Neuronal stem cell (in vitro differentiated cells): ENCODE measurements at regions not wholly inside any gene's neighbourhood (a gene's known extent, or its start where the extent isn't known, plus 50 kb on each side); places are given as distances from the start of the nearest gene placed in this dataset.

Source experiments
- DNase-seq: peaks from one replicate; pipeline ENCODE4 v3.0.0-alpha.2; 2013; ENCODE audit warnings: low spot score
- H2AFZ ChIP-seq: one replicate; pipeline ENCODE4 v1.6.1; 2013; ENCODE audit warnings: mild to moderate bottlenecking, low read length, inconsistent platforms
- H2AK5ac ChIP-seq: 2 replicates; pipeline ENCODE4 v1.6.1; 2013; ENCODE audit warnings: low read depth, mild to moderate bottlenecking, inconsistent platforms, low read length, moderate library complexity, mixed read lengths
- H2BK120ac ChIP-seq: 2 replicates; pipeline ENCODE4 v1.6.1; 2013; ENCODE audit warnings: low read depth, mild to moderate bottlenecking, inconsistent platforms, low read length, moderate library complexity, mixed read lengths
- H2BK12ac ChIP-seq: one replicate; pipeline ENCODE4 v1.6.1; 2013; ENCODE audit warnings: low read length, inconsistent platforms
- H2BK15ac ChIP-seq: 2 replicates; pipeline ENCODE4 v1.6.1; 2013; ENCODE audit warnings: mild to moderate bottlenecking, low read length, inconsistent platforms, mixed read lengths
- H2BK5ac ChIP-seq: one replicate; pipeline ENCODE4 v1.6.1; 2013; ENCODE audit warnings: inconsistent platforms, mild to moderate bottlenecking, low read length, moderate library complexity
- H3K14ac ChIP-seq: one replicate; pipeline ENCODE4 v1.6.1; 2013; ENCODE audit warnings: low read length, inconsistent platforms
- H3K18ac ChIP-seq: 2 replicates; pipeline ENCODE4 v1.6.1; 2013; ENCODE audit warnings: low read length, inconsistent platforms
- H3K23ac ChIP-seq: 2 replicates; pipeline ENCODE4 v1.6.1; 2013; ENCODE audit warnings: low read depth, mild to moderate bottlenecking, mixed read lengths, low read length, inconsistent platforms; ENCODE audit not compliant: poor library complexity
- H3K27ac ChIP-seq: replicated peaks from 3 replicates; pipeline ENCODE4 v1.5.1; 2013; ENCODE audit warnings: low read length, inconsistent platforms
- H3K27me3 ChIP-seq, 3 experiments: 2 replicates each; pipeline ENCODE4 v1.6.1; 2013; ENCODE audit warnings: low read length in 3 of 3, mild to moderate bottlenecking in 2 of 3, inconsistent platforms in 1 of 3, low read depth in 1 of 3, mixed read lengths in 1 of 3, moderate library complexity in 1 of 3; ENCODE audit not compliant: control insufficient read depth in 3 of 3, insufficient read depth in 3 of 3
- H3K36me3 ChIP-seq, 2 donors: replicated peaks in 1 of 2; 2 replicates each; pipeline ENCODE4 v1.6.1; 2013; ENCODE audit warnings: low read length in 2 of 2; ENCODE audit not compliant: control insufficient read depth in 2 of 2, insufficient read depth in 2 of 2
- H3K4ac ChIP-seq: 2 replicates; pipeline ENCODE4 v1.6.1; 2013; ENCODE audit warnings: inconsistent platforms, mild to moderate bottlenecking, low read length, moderate library complexity
- H3K4me1 ChIP-seq, 2 donors: 1 replicate in 1 of 2; 2 replicates in 1 of 2; pipeline ENCODE4 v1.6.1; 2013; ENCODE audit warnings: low read length in 2 of 2, low read depth in 1 of 2; ENCODE audit not compliant: control insufficient read depth in 2 of 2, insufficient read depth in 1 of 2
- H3K4me2 ChIP-seq: one replicate; pipeline ENCODE4 v1.6.1; 2013; ENCODE audit warnings: mild to moderate bottlenecking, low read length, inconsistent platforms; ENCODE audit not compliant: insufficient read depth, poor library complexity, severe bottlenecking
- H3K4me3 ChIP-seq, 2 donors: 2 replicates each; pipeline ENCODE4 v1.5.1; 2013; ENCODE audit warnings: low read length in 2 of 2, mild to moderate bottlenecking in 2 of 2, inconsistent platforms in 1 of 2, moderate library complexity in 1 of 2
- H3K79me1 ChIP-seq: one replicate; pipeline ENCODE4 v1.6.1; 2013; ENCODE audit warnings: low read depth, mild to moderate bottlenecking, inconsistent platforms, low read length, moderate library complexity
- H3K9ac ChIP-seq: one replicate; pipeline ENCODE4 v1.6.1; 2013; ENCODE audit warnings: mild to moderate bottlenecking, low read depth, low read length, inconsistent platforms; ENCODE audit not compliant: poor library complexity
- H3K9me3 ChIP-seq, 2 donors: replicated peaks in 1 of 2; 2 replicates each; pipeline versions ENCODE3 to v1.6.1; 2013; ENCODE audit warnings: low read length in 2 of 2, mild to moderate bottlenecking in 2 of 2, inconsistent platforms in 1 of 2, low read depth in 1 of 2, mixed read lengths in 1 of 2, moderate library complexity in 1 of 2; ENCODE audit not compliant: control insufficient read depth in 2 of 2, insufficient read depth in 1 of 2
- H4K8ac ChIP-seq: one replicate; pipeline ENCODE4 v1.6.1; 2013; ENCODE audit warnings: low read depth, mild to moderate bottlenecking, inconsistent platforms, low read length, moderate library complexity
- H4K91ac ChIP-seq: one replicate; pipeline ENCODE4 v1.6.1; 2013; ENCODE audit warnings: low read length, low read depth, mild to moderate bottlenecking, inconsistent platforms; ENCODE audit not compliant: poor library complexity
- WGBS, 2 donors: extraction: QIAGEN DNeasy Blood & Tissue Kit; methylation state at CpG; one replicate each; pipeline ENCODE4 v1.1.7; 2013; ENCODE audit warnings: missing lambda C conversion rate in 2 of 2, mixed read lengths in 1 of 2; ENCODE audit not compliant: insufficient read length in 2 of 2, insufficient replicate concordance in 1 of 2; ENCODE audit errors: extremely low coverage in 2 of 2; 5-methylcytosine and 5-hydroxymethylcytosine counted together

DNA sequence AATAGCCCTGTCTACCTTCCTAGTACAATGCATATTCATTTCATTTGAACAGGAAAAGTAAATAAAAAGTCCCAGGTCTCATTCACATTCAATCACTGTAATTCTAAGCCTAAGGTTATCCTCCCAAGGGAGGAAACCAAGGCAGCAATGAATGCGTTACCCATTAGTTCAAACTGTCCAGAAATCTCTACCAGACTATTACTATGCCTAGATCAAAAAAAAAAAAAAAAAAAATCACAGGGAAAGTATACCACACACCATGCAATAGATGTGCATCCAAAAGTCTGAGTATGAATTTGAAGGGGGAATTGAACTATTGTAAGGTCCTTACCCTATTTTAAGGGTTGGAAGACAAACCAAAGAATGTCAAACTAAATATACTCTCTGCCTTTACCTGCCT is 598.0 kb upstream of the API5 start:
- no peak overlapping the region for H2AK5ac ChIP-seq
- no peak overlapping the region for H4K8ac ChIP-seq
- no peak overlapping the region for H3K4ac ChIP-seq
- H3K9me3 ChIP-seq = no peaks in the 10 kb centered on the region
- H3K14ac ChIP-seq = no peak overlapping the region
- H3K36me3 ChIP-seq = no peaks in the 10 kb centered on the region
- H3K9ac ChIP-seq = no peak overlapping the region
- H3K27ac ChIP-seq = no peak overlapping the region
- H2AFZ ChIP-seq = no peak overlapping the region
- no peak overlapping the region for H3K4me2 ChIP-seq
- no peaks in the 10 kb centered on the region for H3K4me1 ChIP-seq
- no CpG with 5 or more reads among the region's 1 CpG for WGBS, 2 donors
- H3K4me3 ChIP-seq = no peak overlapping the region
- H3K18ac ChIP-seq = no peak overlapping the region
- no peak overlapping the region for H4K91ac ChIP-seq
- no peaks in the 10 kb centered on the region for H3K27me3 ChIP-seq
- no peaks in the 10 kb centered on the region for H3K79me1 ChIP-seq
- H2BK15ac ChIP-seq = no peak overlapping the region
- H2BK120ac ChIP-seq = no peak overlapping the region
- no peak overlapping the region for H3K23ac ChIP-seq
- no peak overlapping the region for H2BK5ac ChIP-seq
- DNase-seq = no peak
- H2BK12ac ChIP-seq = no peak overlapping the region

DNA sequence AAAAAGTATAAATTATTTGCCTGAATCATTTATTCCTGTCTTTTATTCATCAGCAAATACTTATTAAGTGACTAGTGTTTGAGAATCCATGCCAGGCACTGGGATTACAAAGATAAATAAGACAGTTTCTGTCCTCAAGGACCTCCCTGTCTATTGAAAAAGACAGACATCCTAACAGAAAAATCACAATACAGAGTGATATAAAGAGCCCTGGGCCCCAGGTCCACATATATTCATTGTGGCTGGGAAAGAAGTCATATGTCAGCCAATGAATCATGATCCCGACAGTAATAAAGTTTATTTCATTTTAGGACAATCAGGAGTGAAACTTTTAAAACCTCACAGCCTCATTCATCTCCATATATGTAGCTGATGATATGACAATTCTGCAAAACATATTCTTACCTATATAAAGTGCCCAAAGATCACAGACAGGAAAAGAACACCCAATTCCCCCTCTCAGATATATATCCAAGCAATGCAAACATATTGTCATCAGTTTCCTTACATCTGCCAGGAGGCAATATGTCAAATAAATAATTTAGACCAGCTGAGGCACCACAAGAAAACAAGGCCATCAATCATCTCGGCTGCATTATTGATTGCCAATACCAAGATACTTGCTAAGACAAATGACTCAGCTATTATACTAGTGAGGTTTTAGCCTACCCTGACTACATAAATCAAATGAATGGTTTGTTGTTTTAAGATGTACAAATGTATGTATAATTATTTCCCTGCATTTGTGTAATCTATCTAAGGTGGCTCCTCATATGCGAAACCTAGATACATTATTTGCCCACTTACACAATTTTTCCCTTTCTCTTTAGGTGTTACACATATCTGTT is 590.9 kb upstream of the API5 start:
- Histone ChIP-seq H2AK5ac (no peak overlapping the region), H3K9ac (no peak overlapping the region)

DNA sequence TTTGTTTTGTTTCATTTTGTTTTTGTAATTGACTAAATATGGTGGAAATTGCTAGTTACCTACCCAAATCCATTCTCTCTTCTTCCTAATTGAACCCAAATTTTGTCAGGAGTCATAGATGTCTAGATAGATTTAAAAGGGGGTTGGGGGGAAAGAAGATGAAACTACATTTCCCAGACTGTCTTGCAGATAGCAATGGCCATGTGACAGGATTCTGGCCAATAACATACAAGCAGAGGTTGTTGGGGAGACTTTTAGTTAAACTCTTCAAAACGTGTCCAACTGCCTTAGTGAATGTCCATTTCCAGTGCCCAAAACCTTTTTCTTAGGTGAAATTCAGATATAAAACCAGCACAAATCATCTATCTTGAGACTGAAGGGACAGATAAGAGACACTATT is 583.9 kb upstream of the API5 start:
- Histone ChIP-seq H3K23ac (no peak overlapping the region), H4K91ac (no peak overlapping the region), H3K27me3 (no peaks in the 10 kb centered on the region), H3K9ac (no peak overlapping the region), H2BK15ac (no peak overlapping the region), H2AK5ac (no peak overlapping the region), H3K79me1 (no peaks in the 10 kb centered on the region), H3K4me3 (no peak overlapping the region), H2BK12ac (no peak overlapping the region), H3K4ac (no peak overlapping the region), H3K9me3 (no peaks in the 10 kb centered on the region), H2AFZ (no peak overlapping the region), H3K27ac (no peak overlapping the region), H3K14ac (no peak overlapping the region), H2BK5ac (no peak overlapping the region), H4K8ac (no peak overlapping the region), H3K4me1 (no peaks in the 10 kb centered on the region), H2BK120ac (no peak overlapping the region), H3K18ac (no peak overlapping the region), H3K4me2 (no peak overlapping the region), H3K36me3 (no peaks in the 10 kb centered on the region)
- WGBS, 2 donors = no CpG with 5 or more reads among the region's 1 CpG
- DNase-seq = no peak

More for the DNA sequence above, 590.9 kb upstream of the API5 start:
- DNase-seq = no peak
- Histone ChIP-seq H3K79me1 (no peaks in the 10 kb centered on the region), H3K4me1 (no peaks in the 10 kb centered on the region), H2BK120ac (no peak overlapping the region), H3K36me3 (no peaks in the 10 kb centered on the region), H3K27ac (no peak overlapping the region), H3K14ac (no peak overlapping the region), H4K8ac (no peak overlapping the region), H3K4me3 (no peak overlapping the region), H4K91ac (no peak overlapping the region), H2BK5ac (no peak overlapping the region), H2AFZ (no peak overlapping the region), H3K9me3 (no peaks in the 10 kb centered on the region), H3K4ac (no peak overlapping the region), H3K4me2 (no peak overlapping the region), H2BK12ac (no peak overlapping the region), H3K18ac (no peak overlapping the region), H2BK15ac (no peak overlapping the region), H3K23ac (no peak overlapping the region), H3K27me3 (no peaks in the 10 kb centered on the region)
- no CpG with 5 or more reads among the region's 3 CpGs for WGBS, 2 donors

DNA sequence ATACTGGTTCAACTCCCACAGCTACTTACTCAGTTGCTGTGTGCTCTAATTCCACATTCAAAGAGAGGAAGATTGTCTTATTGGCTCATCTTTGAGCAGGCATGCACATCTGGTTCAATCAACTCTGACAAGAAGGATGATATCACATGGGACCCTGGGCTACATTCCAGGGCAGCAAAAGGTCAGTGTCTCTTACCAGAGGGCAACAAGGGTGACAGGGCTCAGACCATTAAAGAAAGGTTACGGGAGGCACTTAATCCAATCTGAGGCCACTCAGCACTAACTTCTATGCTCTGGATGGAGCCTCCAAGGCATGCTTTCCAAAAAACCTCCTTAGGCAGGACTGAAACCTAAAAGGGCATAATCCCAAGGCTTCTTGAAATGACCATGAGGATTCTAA is 549.4 kb upstream of the API5 start:
- DNase-seq = peak; percentile 29
- H4K8ac ChIP-seq = no peak overlapping the region
- no peak overlapping the region for H3K4me2 ChIP-seq
- no peak overlapping the region for H2BK15ac ChIP-seq
- H4K91ac ChIP-seq = no peak overlapping the region
- H3K18ac ChIP-seq = no peak overlapping the region
- no peak overlapping the region for H2BK5ac ChIP-seq
- H3K9ac ChIP-seq = no peak overlapping the region
- H3K27me3 ChIP-seq = no peaks in the 10 kb centered on the region
- no peak overlapping the region for H2BK12ac ChIP-seq
- H2AK5ac ChIP-seq = no peak overlapping the region
- no peak overlapping the region for H3K14ac ChIP-seq
- no peaks in the 10 kb centered on the region for H3K79me1 ChIP-seq
- no peak overlapping the region for H3K23ac ChIP-seq
- no CpG with 5 or more reads among the region's 1 CpG for WGBS, 2 donors
- no peaks in the 10 kb centered on the region for H3K9me3 ChIP-seq
- no peak overlapping the region for H2BK120ac ChIP-seq
- peaks cover 0 to 8% of the 10 kb centered on the region in 2 donors for H3K4me1 ChIP-seq
- no peak overlapping the region for H3K4ac ChIP-seq
- H2AFZ ChIP-seq = no peak overlapping the region
- H3K4me3 ChIP-seq = no peak overlapping the region
- no peak overlapping the region for H3K27ac ChIP-seq
- no peaks in the 10 kb centered on the region for H3K36me3 ChIP-seq
